Peyer's patch (tissue), 4 donors: ENCODE measurements at regions not wholly inside any gene's neighbourhood (a gene's known extent, or its start where the extent isn't known, plus 50 kb on each side); places are given as distances from the start of the nearest gene placed in this dataset.

Experiments
- DNase-seq, 3 donors: peaks; one replicate each; pipeline ENCODE4 v3.0.0-alpha.2; 2017 to 2019
- H3K27ac ChIP-seq, 4 donors: fragments of 200-600 bp; sonication (generic); one replicate each; pipeline ENCODE4 v1.5.1; 2016 to 2019
- H3K27me3 ChIP-seq, 2 donors: fragments of 200-600 bp; sonication (generic); one replicate each; pipeline ENCODE4 v1.5.1; 2019
- H3K36me3 ChIP-seq, 3 donors: fragments of 200-600 bp; sonication (generic); one replicate each; pipeline ENCODE4 v1.5.1; 2016 to 2019
- H3K4me1 ChIP-seq, 4 donors: fragments of 200-600 bp; sonication (generic); one replicate each; pipeline ENCODE4 v1.5.1; 2016 to 2019
- H3K4me3 ChIP-seq, 4 donors: fragments of 200-600 bp; sonication (generic); 1 replicate in 3 of 4; 2 replicates in 1 of 4; pipeline ENCODE4 v1.5.1; 2016 to 2019; ENCODE audit warnings: mild to moderate bottlenecking in 1 of 4
- H3K9me3 ChIP-seq, 4 donors: fragments of 200-600 bp; sonication (generic); one replicate each; pipeline ENCODE4 v1.5.1; 2016 to 2019; ENCODE audit warnings: mild to moderate bottlenecking in 1 of 4
- POLR2A ChIP-seq, 2 donors: fragments of 450-650 bp; IDR thresholded peaks; one replicate each; pipeline ENCODE4 v1.5.1; 2017; ENCODE audit warnings: antibody characterized with exemption in 2 of 2, mild to moderate bottlenecking in 2 of 2, moderate library complexity in 2 of 2
- TF ChIP-seq, protein P1 (sequence below), 6 experiments: fragments of 450-650 bp in 4 of 6; fragments of 200-600 bp in 2 of 6; sonication (generic) in 1 of 6; IDR thresholded peaks; one replicate each; pipeline ENCODE4 v1.5.1; 2017 to 2019; ENCODE audit warnings: antibody characterized with exemption in 6 of 6, mild to moderate bottlenecking in 3 of 6, moderate library complexity in 1 of 6

DNA sequence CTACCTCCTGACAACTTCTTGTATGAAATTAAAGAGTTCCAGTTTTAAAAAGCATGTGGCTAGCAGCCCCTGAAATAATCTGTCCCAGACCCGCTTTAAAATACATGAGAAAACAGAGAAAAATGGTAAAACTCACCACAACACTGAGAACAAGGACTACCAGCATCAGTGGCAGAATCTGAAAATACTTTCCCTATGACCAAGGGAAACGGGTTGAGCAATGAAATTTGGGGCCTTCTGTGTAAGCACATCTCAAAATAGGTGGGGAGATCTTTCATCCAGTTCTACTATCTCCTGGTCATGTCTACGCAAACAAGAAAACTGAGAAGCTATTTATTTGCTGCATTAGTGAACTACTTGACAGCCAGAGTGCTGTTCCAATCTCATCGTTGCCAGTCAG is 172.3 kb downstream of the LNPK start:
- no peaks in the 10 kb centered on the region for H3K4me1 ChIP-seq
- no peak for DNase-seq
- H3K36me3 ChIP-seq, result no peaks in the 10 kb centered on the region
- no peak overlapping the region for H3K27ac ChIP-seq
- H3K27me3 ChIP-seq, result no peaks in the 10 kb centered on the region
- H3K4me3 ChIP-seq, result no peak overlapping the region
- H3K9me3 ChIP-seq, result no peaks in the 10 kb centered on the region
- TF ChIP-seq POLR2A (IDR thresholded peaks at IDR 0.05), result no peak

DNA sequence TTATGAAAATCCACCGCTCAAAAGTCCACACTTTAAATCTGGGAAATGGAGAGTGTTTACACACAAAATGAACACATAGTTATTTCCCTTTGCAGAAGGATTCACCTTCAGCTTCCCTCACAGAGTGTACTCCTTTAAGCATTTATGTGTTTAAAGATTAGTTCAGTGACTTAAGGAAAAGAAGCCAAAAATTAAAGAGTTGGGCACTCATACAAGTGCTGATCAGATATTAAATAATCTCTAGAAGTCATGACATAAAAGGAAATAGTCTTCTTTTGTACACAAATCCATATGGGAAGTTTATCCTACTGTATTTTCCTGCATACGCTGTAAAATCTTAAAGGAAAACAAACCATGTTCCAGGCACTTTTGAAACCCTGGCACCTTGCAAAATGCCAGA is 174.2 kb downstream of the LNPK start:
- H3K27me3 ChIP-seq, result no peaks in the 10 kb centered on the region
- TF ChIP-seq, protein P1, sequence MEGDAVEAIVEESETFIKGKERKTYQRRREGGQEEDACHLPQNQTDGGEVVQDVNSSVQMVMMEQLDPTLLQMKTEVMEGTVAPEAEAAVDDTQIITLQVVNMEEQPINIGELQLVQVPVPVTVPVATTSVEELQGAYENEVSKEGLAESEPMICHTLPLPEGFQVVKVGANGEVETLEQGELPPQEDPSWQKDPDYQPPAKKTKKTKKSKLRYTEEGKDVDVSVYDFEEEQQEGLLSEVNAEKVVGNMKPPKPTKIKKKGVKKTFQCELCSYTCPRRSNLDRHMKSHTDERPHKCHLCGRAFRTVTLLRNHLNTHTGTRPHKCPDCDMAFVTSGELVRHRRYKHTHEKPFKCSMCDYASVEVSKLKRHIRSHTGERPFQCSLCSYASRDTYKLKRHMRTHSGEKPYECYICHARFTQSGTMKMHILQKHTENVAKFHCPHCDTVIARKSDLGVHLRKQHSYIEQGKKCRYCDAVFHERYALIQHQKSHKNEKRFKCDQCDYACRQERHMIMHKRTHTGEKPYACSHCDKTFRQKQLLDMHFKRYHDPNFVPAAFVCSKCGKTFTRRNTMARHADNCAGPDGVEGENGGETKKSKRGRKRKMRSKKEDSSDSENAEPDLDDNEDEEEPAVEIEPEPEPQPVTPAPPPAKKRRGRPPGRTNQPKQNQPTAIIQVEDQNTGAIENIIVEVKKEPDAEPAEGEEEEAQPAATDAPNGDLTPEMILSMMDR (IDR thresholded peaks at IDR 0.05), result no peak
- TF ChIP-seq POLR2A (IDR thresholded peaks at IDR 0.05), result no peak
- H3K4me1 ChIP-seq, result no peaks in the 10 kb centered on the region
- no peak overlapping the region for H3K4me3 ChIP-seq
- no peak for DNase-seq
- no peak overlapping the region for H3K27ac ChIP-seq
- H3K9me3 ChIP-seq, result no peaks in the 10 kb centered on the region
- no peaks in the 10 kb centered on the region for H3K36me3 ChIP-seq

DNA sequence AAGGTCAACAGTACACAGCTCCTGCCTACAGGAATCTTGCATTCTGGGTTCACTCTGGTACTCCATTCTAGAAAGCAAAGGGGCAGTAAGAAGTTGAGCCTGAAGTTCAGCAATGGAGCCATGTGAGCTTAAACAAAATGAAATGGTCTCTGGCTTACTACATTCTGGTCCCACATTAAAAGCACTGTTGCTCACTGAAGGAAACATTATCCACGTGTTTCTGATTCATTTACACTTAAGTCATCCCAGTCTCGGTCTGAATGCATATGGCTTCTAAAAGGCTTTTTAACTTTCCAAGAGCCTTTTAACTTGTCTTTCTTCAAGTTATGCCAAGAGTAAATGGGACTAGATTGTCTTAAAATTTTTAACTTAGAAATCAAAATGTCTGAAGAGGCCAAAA is 177.8 kb downstream of the LNPK start:
- Histone ChIP-seq H3K36me3 (no peaks in the 10 kb centered on the region), H3K9me3 (no peaks in the 10 kb centered on the region), H3K4me1 (no peaks in the 10 kb centered on the region), H3K27ac (no peak overlapping the region), H3K4me3 (no peak overlapping the region), H3K27me3 (no peaks in the 10 kb centered on the region)
- DNase-seq, result no peak
- TF ChIP-seq POLR2A (IDR thresholded peaks at IDR 0.05), result no peak
- TF ChIP-seq, protein P1 (IDR thresholded peaks at IDR 0.05), result no peak

DNA sequence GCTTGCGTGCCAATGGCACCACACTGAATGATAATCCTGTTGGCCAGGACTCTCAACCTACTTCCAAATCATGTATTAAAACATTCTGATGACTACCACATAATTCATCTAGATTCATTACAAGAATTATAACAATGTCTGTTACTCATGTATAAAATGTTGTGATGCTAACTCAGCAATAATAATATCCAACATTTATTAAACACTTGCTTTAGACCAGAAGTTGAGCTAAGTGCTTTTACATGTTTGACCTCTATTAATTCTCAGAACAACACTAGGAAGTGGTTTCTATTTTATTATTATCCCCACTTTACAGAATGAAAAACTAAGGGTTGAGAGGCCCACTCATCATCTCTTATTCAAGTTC is 178.4 kb downstream of the LNPK start:
- H3K36me3 ChIP-seq, result no peaks in the 10 kb centered on the region

DNA sequence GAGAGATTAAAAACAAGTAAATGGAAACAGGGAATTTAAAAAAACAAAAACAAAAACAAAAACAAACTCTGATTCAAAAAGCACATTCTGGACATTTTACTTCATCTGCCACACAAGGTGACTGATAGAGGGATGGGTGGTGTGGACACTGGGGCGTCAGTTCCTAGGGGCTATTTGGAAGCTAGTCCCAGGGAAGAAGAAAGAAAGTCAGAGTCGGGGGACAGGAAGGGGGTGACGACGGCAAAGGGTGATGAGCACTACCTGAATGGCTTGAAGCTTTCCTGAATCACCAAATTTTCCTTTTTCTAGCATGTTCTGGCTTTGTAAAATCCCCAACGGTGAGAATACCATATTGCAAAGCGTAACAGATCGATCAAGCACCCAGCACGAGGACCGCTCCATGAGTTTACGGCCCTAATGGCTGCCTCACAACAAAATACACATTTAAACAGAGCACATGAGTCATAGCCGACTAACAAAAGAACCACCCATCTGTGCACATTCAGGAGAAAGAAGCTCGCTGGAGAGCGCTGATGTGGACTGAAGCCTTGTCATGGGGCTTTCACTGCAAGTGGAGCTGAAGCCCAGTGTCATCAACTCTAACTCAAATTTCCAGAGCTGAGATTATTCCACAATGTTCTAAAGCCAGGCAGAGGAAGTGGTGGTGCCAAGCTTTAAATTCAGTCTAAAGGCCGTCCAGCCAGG is 178.9 kb downstream of the LNPK start:
- TF ChIP-seq POLR2A (IDR thresholded peaks at IDR 0.05), result no peak
- TF ChIP-seq, protein P1 (IDR thresholded peaks at IDR 0.05), result no peak
- no peaks in the 10 kb centered on the region for H3K4me1 ChIP-seq
- H3K36me3 ChIP-seq, result no peaks in the 10 kb centered on the region
- H3K27me3 ChIP-seq, result no peaks in the 10 kb centered on the region
- H3K27ac ChIP-seq, result no peak overlapping the region
- no peak overlapping the region for H3K4me3 ChIP-seq
- no peaks in the 10 kb centered on the region for H3K9me3 ChIP-seq
- DNase-seq, result no peak

More for the DNA sequence above, 178.4 kb downstream of the LNPK start:
- Histone ChIP-seq H3K27ac (no peak overlapping the region), H3K4me1 (no peaks in the 10 kb centered on the region), H3K27me3 (no peaks in the 10 kb centered on the region), H3K9me3 (no peaks in the 10 kb centered on the region), H3K4me3 (no peak overlapping the region)
- DNase-seq, result no peak
- TF ChIP-seq, protein P1 (IDR thresholded peaks at IDR 0.05), result no peak
- TF ChIP-seq POLR2A (IDR thresholded peaks at IDR 0.05), result no peak

DNA sequence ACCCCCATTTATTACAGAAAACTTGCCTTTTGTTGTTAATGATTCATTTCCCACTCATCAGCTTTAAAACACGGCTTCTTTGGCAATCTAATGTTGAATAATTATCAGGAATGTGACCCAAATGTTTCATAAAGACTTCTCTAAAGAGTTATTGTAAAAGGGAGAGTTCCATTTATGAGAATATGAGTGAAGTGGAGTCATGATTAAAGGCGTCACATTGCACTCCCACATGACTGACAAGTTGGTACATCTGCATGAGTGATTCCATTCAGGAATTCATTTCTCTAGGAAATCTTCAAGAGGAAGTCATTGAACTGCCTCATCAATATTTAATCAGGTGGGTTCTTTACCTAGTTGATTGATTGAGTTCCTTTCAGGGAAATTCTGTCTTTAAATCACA is 184.8 kb downstream of the LNPK start:
- H3K27me3 ChIP-seq, result no peaks in the 10 kb centered on the region
- no peaks in the 10 kb centered on the region for H3K4me1 ChIP-seq
- H3K27ac ChIP-seq, result no peak overlapping the region
- no peaks in the 10 kb centered on the region for H3K36me3 ChIP-seq
- TF ChIP-seq, protein P1 (IDR thresholded peaks at IDR 0.05), result no peak
- no peak for TF ChIP-seq POLR2A (IDR thresholded peaks at IDR 0.05)
- H3K9me3 ChIP-seq, result peaks cover 0 to 4% (median 0%) of the 10 kb centered on the region in 4 donors
- no peak for DNase-seq
- no peak overlapping the region for H3K4me3 ChIP-seq
